Ascending aorta (tissue), 2 donors: ENCODE measurements at regions not wholly inside any gene's neighbourhood (a gene's known extent, or its start where the extent isn't known, plus 50 kb on each side); places are given as distances from the start of the nearest gene placed in this dataset.

Source experiments
- DNase-seq, 2 donors: peaks; one replicate each; pipeline ENCODE4 v3.0.0-alpha.2; 2019; ENCODE audit warnings: low spot score in 2 of 2
- H3K27ac ChIP-seq, 2 donors: fragments of 200-600 bp; sonication (generic); one replicate each; pipeline ENCODE4 v1.5.1; 2016 to 2017; ENCODE audit warnings: mild to moderate bottlenecking in 1 of 2
- H3K27me3 ChIP-seq: fragments of 200-600 bp; sonication (generic); one replicate; pipeline ENCODE4 v1.5.1; 2017
- H3K36me3 ChIP-seq, 2 donors: fragments of 200-600 bp; sonication (generic); one replicate each; pipeline ENCODE4 v1.5.1; 2016
- H3K4me1 ChIP-seq, 2 donors: fragments of 200-600 bp; sonication (generic); one replicate each; pipeline ENCODE4 v1.5.1; 2016 to 2017; ENCODE audit warnings: mild to moderate bottlenecking in 1 of 2
- H3K4me3 ChIP-seq, 2 donors: fragments of 200-600 bp; sonication (generic); one replicate each; pipeline ENCODE4 v1.5.1; 2016 to 2017; ENCODE audit warnings: mild to moderate bottlenecking in 1 of 2
- H3K9me3 ChIP-seq, 2 donors: fragments of 200-600 bp; sonication (generic); one replicate each; pipeline ENCODE4 v1.5.1; 2016
- CTCF ChIP-seq, 3 experiments: fragments of 200-600 bp in 2 of 3; fragments of 450-650 bp in 1 of 3; sonication (generic) in 2 of 3; IDR thresholded peaks; one replicate each; pipeline ENCODE4 v1.5.1; 2016 to 2019; ENCODE audit warnings: antibody characterized with exemption in 3 of 3, mild to moderate bottlenecking in 1 of 3, moderate library complexity in 1 of 3
- intact Hi-C: fragments of 100-400 bp; cut with DNase I; formaldehyde crosslinking; loops from one replicate; pipeline ENCODE4 v1.15.1; 2023

- Histone ChIP-seq H3K4me3 (no peak overlapping the region), H3K27me3 (no peaks in the 10 kb centered on the region), H3K9me3 (peaks cover 0 to 7% of the 10 kb centered on the region in 2 donors), H3K27ac (no peak overlapping the region), H3K4me1 (no peaks in the 10 kb centered on the region), H3K36me3 (no peaks in the 10 kb centered on the region)
- no peak for TF ChIP-seq CTCF (IDR thresholded peaks at IDR 0.05)
- DNase-seq, result no peak
- intact Hi-C loops, result no loop called here
These were observed 606.7 kb upstream of the EEF2KMT start for GRCh38 chr16:5704271-5704670.

- no peaks in the 10 kb centered on the region for H3K27me3 ChIP-seq
- H3K36me3 ChIP-seq, result no peaks in the 10 kb centered on the region
- TF ChIP-seq CTCF (IDR thresholded peaks at IDR 0.05), result no peak
- no peak for DNase-seq
- intact Hi-C loops, result no loop called here
- no peak overlapping the region for H3K4me3 ChIP-seq
- no peaks in the 10 kb centered on the region for H3K9me3 ChIP-seq
- no peaks in the 10 kb centered on the region for H3K4me1 ChIP-seq
- H3K27ac ChIP-seq, result no peak overlapping the region
These were observed 595.8 kb upstream of the EEF2KMT start for GRCh38 chr16:5693426-5693825.

- TF ChIP-seq CTCF (IDR thresholded peaks at IDR 0.05), result no peak
- DNase-seq, result no peak
- H3K9me3 ChIP-seq, result no peaks in the 10 kb centered on the region
- intact Hi-C loops, result no loop called here
- H3K4me1 ChIP-seq, result no peaks in the 10 kb centered on the region
- H3K27me3 ChIP-seq, result no peaks in the 10 kb centered on the region
- H3K4me3 ChIP-seq, result no peak overlapping the region
- no peaks in the 10 kb centered on the region for H3K36me3 ChIP-seq
- no peak overlapping the region for H3K27ac ChIP-seq
These were observed 584.4 kb upstream of the EEF2KMT start for GRCh38 chr16:5681966-5682365.

- Histone ChIP-seq H3K36me3 (no peaks in the 10 kb centered on the region), H3K9me3 (no peaks in the 10 kb centered on the region), H3K27me3 (no peaks in the 10 kb centered on the region), H3K4me1 (no peaks in the 10 kb centered on the region), H3K27ac (no peak overlapping the region), H3K4me3 (no peak overlapping the region)
- DNase-seq, result no peak
- intact Hi-C loops, result no loop called here
- no peak for TF ChIP-seq CTCF (IDR thresholded peaks at IDR 0.05)
These were observed 580.8 kb upstream of the EEF2KMT start for GRCh38 chr16:5678371-5678770.

- Histone ChIP-seq H3K4me3 (no peak overlapping the region), H3K36me3 (no peaks in the 10 kb centered on the region), H3K4me1 (no peaks in the 10 kb centered on the region), H3K27me3 (no peaks in the 10 kb centered on the region), H3K9me3 (no peaks in the 10 kb centered on the region), H3K27ac (no peak overlapping the region)
- intact Hi-C loops, result no loop called here
- no peak for DNase-seq
- TF ChIP-seq CTCF (IDR thresholded peaks at IDR 0.05), result no peak
These were observed 573.8 kb upstream of the EEF2KMT start for GRCh38 chr16:5671421-5671820.

- H3K27me3 ChIP-seq, result no peaks in the 10 kb centered on the region
- no peaks in the 10 kb centered on the region for H3K9me3 ChIP-seq
- no peak overlapping the region for H3K27ac ChIP-seq
- no peaks in the 10 kb centered on the region for H3K4me1 ChIP-seq
- TF ChIP-seq CTCF (IDR thresholded peaks at IDR 0.05), result no peak
- DNase-seq, result no peak
- no peaks in the 10 kb centered on the region for H3K36me3 ChIP-seq
- intact Hi-C loops, result no loop called here
- H3K4me3 ChIP-seq, result no peak overlapping the region
These were observed 572.6 kb upstream of the EEF2KMT start for GRCh38 chr16:5670198-5670597.
